ENCODE measurements at regions not wholly inside any gene's neighbourhood (a gene's known extent, or its start where the extent isn't known, plus 50 kb on each side); places are given as distances from the start of the nearest gene placed in this dataset.

- TF ChIP-seq CTCF (IDR thresholded peaks at IDR 0.05), result 0 out of 2 replicates have a peak, but pooled peaks have one; percentile 19
- no peak for TF ChIP-seq ZFX (IDR thresholded peaks at IDR 0.05; ENCODE audit: borderline replicate concordance)
These were observed 578.3 kb downstream of the HACE1 start for GRCh38 chr6:104281370-104281769.

Data from 22Rv1 (cell line).